Vagina (tissue), 2 donors: ENCODE measurements at regions not wholly inside any gene's neighbourhood (a gene's known extent, or its start where the extent isn't known, plus 50 kb on each side); places are given as distances from the start of the nearest gene placed in this dataset.

Experiments used
- DNase-seq, 2 donors: peaks; one replicate each; pipeline ENCODE4 v3.0.0-alpha.2; 2017; ENCODE audit errors: extremely low spot score in 2 of 2
- H3K27ac ChIP-seq: fragments of 200-600 bp; sonication (generic); one replicate; pipeline ENCODE4 v1.5.1; 2019
- H3K27me3 ChIP-seq: fragments of 200-600 bp; sonication (generic); one replicate; pipeline ENCODE4 v1.5.1; 2019
- H3K36me3 ChIP-seq, 2 donors: fragments of 200-600 bp; sonication (generic); one replicate each; pipeline ENCODE4 v1.5.1; 2017 to 2019
- H3K4me1 ChIP-seq: fragments of 200-600 bp; sonication (generic); one replicate; pipeline ENCODE4 v1.5.1; 2019
- H3K4me3 ChIP-seq, 2 donors: fragments of 200-600 bp; sonication (generic); 1 replicate in 1 of 2; 2 replicates in 1 of 2; pipeline ENCODE4 v1.5.1; 2016 to 2019
- H3K9me3 ChIP-seq: fragments of 200-600 bp; sonication (generic); one replicate; pipeline ENCODE4 v1.5.1; 2019
- CTCF ChIP-seq, 3 experiments: fragments of 450-650 bp in 2 of 3; fragments of 200-600 bp in 1 of 3; sonication (generic) in 1 of 3; IDR thresholded peaks; one replicate each; pipeline ENCODE4 v1.5.1; 2017 to 2019; ENCODE audit warnings: antibody characterized with exemption in 3 of 3, mild to moderate bottlenecking in 2 of 3, moderate library complexity in 2 of 3
- POLR2A ChIP-seq, 2 donors: fragments of 450-650 bp; IDR thresholded peaks; one replicate each; pipeline ENCODE4 v1.6.1; 2017; ENCODE audit warnings: antibody characterized with exemption in 2 of 2, mild to moderate bottlenecking in 2 of 2, moderate library complexity in 2 of 2
- POLR2AphosphoS5 ChIP-seq, 2 donors: sonication (generic); formaldehyde crosslinking; IDR thresholded peaks; one replicate each; pipeline ENCODE4 v1.9.0; 2017; ENCODE audit warnings: antibody characterized with exemption in 2 of 2, mild to moderate bottlenecking in 2 of 2, low read depth in 1 of 2; ENCODE audit not compliant: insufficient read depth in 1 of 2
- intact Hi-C: fragments of 100-400 bp; cut with DNase I; formaldehyde crosslinking; loops from one replicate; pipeline ENCODE4 v1.15.1; 2023

GRCh38 chr3:159025733-159026132 lies 223.9 kb downstream of the MFSD1 start:
- Histone ChIP-seq H3K9me3 (no peaks in the 10 kb centered on the region), H3K36me3 (no peaks in the 10 kb centered on the region), H3K27ac (no peak overlapping the region), H3K27me3 (no peaks in the 10 kb centered on the region), H3K4me1 (no peaks in the 10 kb centered on the region), H3K4me3 (no peak overlapping the region)
- no peak for TF ChIP-seq POLR2AphosphoS5 (IDR thresholded peaks at IDR 0.05; ENCODE audit: insufficient read depth in 1 of 2, low read depth in 1 of 2)
- TF ChIP-seq CTCF (IDR thresholded peaks at IDR 0.05): no peak
- no peak for TF ChIP-seq POLR2A (IDR thresholded peaks at IDR 0.05)
- DNase-seq: no peak
- intact Hi-C loops: no loop called here

DNA sequence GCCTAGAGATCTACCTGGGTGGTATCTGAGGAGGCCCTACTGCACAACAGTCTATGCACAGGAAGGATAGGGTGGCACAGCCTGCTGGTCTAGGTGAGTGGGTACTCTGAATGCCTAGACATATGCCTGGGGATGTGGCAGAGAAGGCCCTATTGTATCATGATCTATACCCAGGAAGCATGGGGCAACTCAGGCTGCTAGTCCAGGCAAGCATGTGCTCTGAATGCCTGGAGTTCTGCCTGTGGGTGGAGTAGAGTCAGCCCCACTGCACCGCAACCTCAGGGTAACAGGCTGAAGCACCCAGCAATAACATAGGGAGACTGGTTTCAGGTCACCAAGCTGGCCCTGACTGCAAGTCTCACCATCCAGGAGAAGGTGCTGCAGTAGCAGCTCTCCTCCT lies 224.7 kb downstream of the MFSD1 start:
- no peak for DNase-seq

GRCh38 chr3:159028706-159029105 lies 226.9 kb downstream of the MFSD1 start:
- H3K4me1 ChIP-seq: no peaks in the 10 kb centered on the region
- TF ChIP-seq POLR2A (IDR thresholded peaks at IDR 0.05) (no peak), POLR2AphosphoS5 (IDR thresholded peaks at IDR 0.05; ENCODE audit: insufficient read depth in 1 of 2, low read depth in 1 of 2) (no peak), CTCF (IDR thresholded peaks at IDR 0.05) (no peak)
- intact Hi-C loops: no loop called here
- H3K27ac ChIP-seq: no peak overlapping the region
- H3K9me3 ChIP-seq: no peaks in the 10 kb centered on the region
- H3K27me3 ChIP-seq: no peaks in the 10 kb centered on the region
- H3K4me3 ChIP-seq: no peak overlapping the region
- DNase-seq: no peak
- no peaks in the 10 kb centered on the region for H3K36me3 ChIP-seq

More for the DNA sequence above, 224.7 kb downstream of the MFSD1 start:
- no peak for TF ChIP-seq POLR2AphosphoS5 (IDR thresholded peaks at IDR 0.05; ENCODE audit: insufficient read depth in 1 of 2, low read depth in 1 of 2)
- TF ChIP-seq POLR2A (IDR thresholded peaks at IDR 0.05): no peak
- TF ChIP-seq CTCF (IDR thresholded peaks at IDR 0.05): no peak
- H3K9me3 ChIP-seq: no peaks in the 10 kb centered on the region
- H3K4me3 ChIP-seq: no peak overlapping the region
- no peaks in the 10 kb centered on the region for H3K4me1 ChIP-seq
- no peaks in the 10 kb centered on the region for H3K27me3 ChIP-seq
- intact Hi-C loops: no loop called here
- no peak overlapping the region for H3K27ac ChIP-seq
- H3K36me3 ChIP-seq: no peaks in the 10 kb centered on the region

DNA sequence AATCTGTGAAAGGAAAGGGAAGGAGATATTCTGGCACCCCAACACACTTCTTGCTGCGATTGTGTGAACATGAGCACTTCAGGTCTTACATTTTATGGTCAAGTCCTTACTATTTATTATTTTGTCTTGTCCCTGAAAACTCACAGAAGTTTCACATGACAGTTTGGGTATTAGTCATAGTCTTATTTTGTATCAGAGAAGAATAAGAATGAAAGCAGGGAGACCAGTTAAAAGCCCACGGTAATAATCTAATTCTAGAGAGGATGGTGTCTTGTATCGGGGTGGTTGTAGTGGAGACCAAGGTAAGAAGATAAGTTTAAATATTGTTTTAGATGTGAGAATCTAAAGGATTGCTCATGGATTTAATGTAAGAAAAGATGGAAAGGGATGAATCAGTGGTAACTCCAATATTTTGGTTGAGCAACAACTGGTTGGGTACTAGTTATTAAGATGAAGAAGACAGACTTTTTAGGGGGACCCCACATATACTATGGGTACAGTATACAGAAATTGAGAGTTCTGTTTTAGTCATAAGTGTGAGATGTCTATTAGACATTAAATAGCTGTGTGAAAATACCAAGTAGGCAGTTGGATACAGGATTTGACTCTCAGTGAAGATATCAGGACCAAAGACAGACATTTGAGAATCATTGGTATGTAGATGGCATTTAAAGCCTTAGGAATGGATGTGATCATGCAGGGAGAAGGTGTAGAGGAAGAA lies 227.6 kb downstream of the MFSD1 start:
- no peaks in the 10 kb centered on the region for H3K36me3 ChIP-seq
- no peaks in the 10 kb centered on the region for H3K27me3 ChIP-seq
- no peak for DNase-seq
- TF ChIP-seq CTCF (IDR thresholded peaks at IDR 0.05): no peak
- no peak for TF ChIP-seq POLR2AphosphoS5 (IDR thresholded peaks at IDR 0.05; ENCODE audit: insufficient read depth in 1 of 2, low read depth in 1 of 2)
- no peak for TF ChIP-seq POLR2A (IDR thresholded peaks at IDR 0.05)
- no peak overlapping the region for H3K4me3 ChIP-seq
- no peak overlapping the region for H3K27ac ChIP-seq
- no peaks in the 10 kb centered on the region for H3K4me1 ChIP-seq
- H3K9me3 ChIP-seq: no peaks in the 10 kb centered on the region
- intact Hi-C loops: no loop called here

GRCh38 chr3:159030138-159030670 lies 228.3 kb downstream of the MFSD1 start:
- no peak overlapping the region for H3K4me3 ChIP-seq
- intact Hi-C loops: no loop called here
- DNase-seq: no peak
- H3K4me1 ChIP-seq: no peaks in the 10 kb centered on the region
- no peaks in the 10 kb centered on the region for H3K9me3 ChIP-seq
- H3K27ac ChIP-seq: no peak overlapping the region
- no peaks in the 10 kb centered on the region for H3K36me3 ChIP-seq
- no peaks in the 10 kb centered on the region for H3K27me3 ChIP-seq
- TF ChIP-seq POLR2AphosphoS5 (IDR thresholded peaks at IDR 0.05; ENCODE audit: insufficient read depth in 1 of 2, low read depth in 1 of 2) (no peak), POLR2A (IDR thresholded peaks at IDR 0.05) (no peak), CTCF (IDR thresholded peaks at IDR 0.05) (no peak)
